ENCODE measurements at regions not wholly inside any gene's neighbourhood (a gene's known extent, or its start where the extent isn't known, plus 50 kb on each side); places are given as distances from the start of the nearest gene placed in this dataset.
"Not testable (repeated sequence)": the region's sequence is repeated elsewhere in the genome, so short reads cannot be mapped to it uniquely, and the experiment has no call there.

DNA sequence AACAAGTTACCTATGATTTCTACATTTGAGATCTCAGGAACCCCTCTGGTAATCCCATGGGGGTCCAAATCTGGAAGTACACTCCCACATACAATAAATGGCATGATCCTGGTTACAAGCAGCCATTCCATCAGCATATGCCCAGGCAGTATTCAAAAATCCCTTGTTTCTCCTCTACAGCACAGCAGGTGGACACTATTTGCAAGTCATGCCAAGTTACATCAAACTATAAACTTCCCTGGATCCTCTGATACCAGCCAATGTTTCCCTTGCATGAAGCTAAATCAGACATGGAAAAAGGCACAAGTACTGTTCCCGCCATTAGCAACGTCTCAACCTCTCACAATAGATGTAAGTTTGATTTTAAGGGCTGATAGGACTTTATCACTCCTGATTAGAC lies 134.5 kb upstream of the PRSS16 start:
- no peak for DNase-seq

DNA sequence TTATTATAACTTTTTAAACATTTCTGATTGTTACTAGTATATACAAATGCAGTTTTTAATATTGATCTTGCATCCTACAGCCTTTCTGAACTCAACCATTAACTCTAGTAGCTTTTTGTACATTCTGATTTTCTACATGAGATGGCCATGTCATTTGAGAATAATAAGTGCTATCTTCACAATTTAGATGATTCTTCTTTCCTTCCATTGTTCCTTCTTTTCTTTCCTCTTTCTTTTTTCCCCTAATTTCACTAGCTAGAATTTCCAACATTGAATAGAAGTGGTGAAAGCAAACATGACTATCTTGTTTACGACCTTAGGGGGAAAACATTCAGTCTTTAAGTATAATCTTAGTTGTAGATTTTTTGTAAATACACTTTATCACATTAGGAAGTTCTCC lies 128.2 kb upstream of the PRSS16 start:
- DNase-seq = no peak

DNA sequence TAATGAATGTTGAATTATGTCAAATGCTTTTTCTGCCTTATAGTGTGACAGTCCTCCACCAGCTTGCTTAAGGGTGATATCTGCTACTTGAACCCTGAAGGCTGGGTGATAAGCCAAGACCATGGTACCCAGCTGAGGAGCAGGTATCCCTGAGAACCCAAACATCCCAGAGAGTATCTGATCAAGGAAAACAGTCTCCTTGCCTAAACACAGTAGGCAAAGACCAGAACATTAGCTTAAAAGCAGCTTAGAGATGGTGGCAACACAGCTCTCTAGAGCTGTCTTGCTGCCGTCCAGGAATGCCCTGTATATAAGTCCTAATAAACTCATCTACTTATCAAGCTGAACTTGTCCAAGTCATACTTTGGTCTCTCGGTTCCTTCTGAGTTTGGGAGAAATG lies 127.7 kb upstream of the PRSS16 start:
- no peak for DNase-seq

DNA sequence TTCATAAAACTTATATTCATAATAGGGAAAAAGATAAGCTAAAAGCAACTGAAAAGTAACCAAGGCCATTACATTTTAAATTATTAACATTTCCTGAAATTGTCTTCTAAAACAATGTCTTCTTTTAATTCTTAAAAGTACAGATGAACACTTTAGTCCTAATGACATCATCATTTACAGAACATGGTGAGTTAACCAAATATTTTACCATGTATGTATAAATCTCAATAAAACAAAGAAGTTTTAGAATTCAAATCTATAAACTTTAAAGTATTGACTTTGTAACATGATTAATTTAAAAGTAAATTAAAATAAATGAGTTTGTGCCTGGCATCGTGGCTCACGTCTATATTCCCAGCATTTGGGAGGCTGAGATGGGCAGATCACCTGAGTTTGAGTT lies 125.9 kb upstream of the PRSS16 start:
- no peak for DNase-seq

DNA sequence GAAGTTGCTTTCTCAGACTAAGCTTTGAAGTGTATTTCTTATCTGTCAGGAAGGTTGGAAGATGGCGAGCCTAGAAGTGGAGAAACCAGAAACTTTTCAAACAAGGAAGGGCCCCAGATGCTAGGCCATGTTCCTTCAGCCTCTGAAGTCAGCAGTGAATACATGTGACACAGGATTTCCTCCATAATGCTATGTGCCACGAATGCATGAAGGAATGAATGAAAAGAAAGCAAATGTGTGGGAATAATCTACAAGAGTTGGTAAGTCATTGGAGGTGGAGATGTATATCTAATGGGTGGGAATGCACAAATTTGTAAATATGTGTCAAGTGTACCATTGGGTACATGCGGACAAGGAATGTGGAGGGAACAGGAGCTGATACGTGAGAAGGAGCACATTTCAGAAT lies 123.2 kb upstream of the PRSS16 start:
- DNase-seq = no peak

DNA sequence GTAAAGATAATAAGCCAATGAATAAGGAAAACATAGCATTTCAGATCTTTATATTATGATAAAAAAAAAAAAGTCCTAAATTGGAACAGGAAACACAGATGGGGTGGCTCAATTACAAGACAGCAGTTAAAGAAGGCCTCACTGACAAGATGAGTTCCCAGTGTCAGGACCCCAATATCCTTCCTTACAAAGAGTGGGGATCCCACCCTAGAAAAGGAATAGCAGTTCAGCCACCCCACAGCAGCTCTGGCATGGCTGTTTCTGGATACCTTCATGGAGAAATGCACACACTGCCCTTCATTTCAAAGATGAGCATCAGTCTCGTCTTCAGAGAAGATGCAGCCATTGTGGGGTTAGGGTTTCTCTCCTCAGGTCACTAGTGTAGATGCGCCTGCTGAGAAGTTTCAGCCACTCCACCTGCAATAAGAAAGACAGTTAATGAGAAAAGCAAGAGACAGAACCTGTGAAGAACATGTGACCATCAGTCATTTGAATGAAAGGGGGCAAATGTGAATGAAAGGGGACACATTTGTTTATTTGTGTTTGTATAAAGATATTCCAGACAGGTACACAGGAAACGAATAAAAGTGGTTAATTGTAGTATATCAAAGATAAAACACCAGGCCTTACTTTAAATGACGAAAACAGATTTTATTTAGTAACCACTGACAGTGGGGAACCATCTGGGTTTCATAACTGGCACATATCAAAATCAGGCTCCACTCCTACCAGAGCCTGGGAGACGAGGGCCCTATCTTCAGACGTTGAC lies 121.3 kb upstream of the PRSS16 start:
- no peak for DNase-seq

DNA sequence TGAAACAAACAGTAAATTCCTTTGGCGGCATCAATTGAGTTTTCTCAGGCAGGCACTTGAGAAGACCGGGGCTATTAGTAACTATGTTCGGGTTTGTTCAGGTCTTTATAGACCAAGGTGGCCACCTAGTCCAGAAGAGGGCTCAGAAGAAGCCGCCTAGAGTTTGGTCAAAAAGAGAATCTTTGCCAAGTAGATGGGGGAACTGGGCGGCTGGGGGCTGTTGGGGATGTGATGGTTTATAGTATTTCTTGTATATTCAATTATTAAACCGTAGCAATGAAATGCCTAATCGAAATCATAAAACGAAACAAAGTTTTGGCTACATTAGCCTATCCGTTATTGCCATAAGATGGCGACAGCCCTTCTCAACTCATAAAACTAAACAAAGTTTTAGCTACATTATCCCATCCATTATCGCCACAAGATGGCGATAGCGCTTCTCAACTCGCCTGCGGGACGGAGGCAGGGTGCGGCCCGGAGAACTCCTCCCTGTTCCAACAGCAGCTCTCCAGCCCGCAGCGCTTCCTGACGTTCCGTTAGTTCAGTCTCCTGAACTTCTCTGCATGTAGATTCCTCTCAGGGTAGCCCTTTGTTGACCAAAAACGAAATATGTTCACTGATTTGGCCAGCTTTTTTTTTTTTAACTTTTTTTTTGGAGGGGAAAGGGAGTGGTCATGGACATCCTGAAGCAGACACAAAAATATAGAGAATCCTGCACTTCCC lies 120.5 kb upstream of the PRSS16 start:
- DNase-seq = no peak

DNA sequence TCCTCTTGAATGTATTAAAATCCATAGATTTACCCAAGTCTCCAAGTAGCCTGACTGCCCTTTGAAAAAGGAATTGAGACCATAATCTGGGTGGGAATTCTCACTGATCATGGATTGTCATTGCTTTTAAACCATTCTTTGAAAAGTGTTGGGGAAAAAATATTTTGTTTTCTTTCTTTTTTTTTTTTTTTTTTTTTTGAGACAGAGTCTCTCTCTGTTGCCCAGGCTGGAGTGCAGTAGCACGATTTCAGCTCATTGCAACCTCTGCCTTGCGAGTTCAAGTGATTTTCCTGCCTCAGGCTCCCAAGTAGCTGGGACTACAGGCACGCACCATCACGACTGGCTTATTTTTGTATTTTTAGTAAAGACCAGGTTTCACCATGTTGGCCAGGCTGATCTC lies 119.6 kb upstream of the PRSS16 start:
- not testable (repeated sequence) for DNase-seq

DNA sequence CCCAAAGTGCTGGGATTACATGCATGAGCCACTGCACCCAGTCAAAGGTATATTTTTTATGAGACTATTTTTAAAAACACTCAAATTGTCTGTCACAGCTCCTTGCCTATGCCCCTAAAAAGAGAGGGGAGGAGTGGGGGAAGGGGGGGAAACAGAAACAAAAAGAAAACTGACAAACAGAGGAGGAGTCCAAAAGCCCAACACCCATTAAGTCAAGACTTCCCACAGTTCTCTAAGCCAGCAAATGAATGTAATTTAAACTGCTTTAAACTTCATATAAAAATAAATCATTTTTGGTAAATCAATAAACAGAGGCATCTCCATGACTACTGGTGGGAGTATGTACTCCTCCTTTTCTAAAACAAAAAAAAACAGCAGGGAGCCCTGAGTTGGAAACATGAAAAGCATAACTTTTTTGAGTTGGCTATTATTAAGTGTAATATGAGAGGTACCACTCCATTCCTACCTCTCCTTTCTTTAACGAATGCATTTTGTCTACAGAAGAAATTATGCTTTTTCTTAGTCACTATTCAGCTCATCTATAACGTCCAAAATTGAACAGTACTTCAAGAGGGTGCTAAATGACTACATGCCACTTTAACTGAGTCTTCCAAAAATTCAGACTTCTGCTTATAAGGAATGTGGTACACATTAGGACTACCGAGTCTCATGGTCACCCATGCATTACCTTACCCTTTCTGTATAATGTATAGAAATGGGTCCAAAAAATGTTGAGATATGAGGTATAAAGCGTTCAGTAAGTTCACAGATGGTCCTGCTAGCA lies 119.0 kb upstream of the PRSS16 start:
- DNase-seq = no peak

DNA sequence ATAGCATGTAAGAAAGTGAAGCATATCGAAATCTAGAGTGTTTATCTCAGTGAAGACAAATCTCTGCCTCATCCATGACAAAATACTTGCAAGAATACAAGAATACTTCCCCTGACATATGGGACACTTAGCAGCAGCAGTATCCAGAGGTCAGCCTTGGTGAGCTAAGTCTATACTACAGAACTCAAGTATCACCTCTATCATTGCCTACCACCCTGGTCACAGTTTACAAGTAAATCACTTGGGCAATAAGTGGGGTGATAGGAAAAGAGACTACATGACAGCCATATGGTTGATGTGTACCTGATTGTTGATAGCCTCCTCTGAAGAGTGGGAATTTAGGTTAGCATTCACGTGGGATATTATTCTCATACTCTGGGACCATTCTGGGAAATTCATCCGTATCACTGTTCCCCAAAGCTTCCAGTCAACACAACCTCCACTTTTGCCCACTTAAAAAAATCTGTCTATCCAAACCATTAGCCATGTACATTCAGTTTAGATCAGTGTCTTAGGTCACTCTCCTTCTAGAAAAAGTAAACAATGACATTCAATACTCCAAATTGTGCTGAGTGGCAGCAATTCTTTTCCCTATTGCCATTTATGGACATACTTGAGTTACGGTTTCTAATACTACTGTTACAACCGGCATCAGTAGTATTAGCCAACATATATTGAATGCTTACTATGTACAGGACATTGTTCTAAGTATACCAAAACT lies 118.2 kb upstream of the PRSS16 start:
- DNase-seq = no peak

DNA sequence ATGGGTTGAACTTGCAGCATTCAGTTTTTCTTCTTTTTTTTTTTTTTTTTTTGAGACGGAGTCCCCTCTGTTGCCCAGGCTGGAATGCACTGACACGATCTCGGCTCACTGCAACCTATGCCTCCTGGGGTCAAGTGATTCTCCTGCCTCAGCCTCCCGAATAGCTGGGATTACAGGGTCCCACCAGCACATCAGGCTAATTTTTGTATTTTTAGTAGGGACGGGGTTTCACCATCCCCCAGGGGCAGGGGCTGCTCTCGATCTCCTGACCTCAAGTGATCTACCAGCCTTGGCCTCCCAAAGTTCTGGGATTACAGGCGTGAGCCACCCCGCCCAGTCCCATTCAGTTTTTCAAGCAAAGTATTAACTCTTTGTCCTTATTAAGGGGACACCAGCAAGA lies 117.6 kb upstream of the PRSS16 start:
- DNase-seq = no peak

DNA sequence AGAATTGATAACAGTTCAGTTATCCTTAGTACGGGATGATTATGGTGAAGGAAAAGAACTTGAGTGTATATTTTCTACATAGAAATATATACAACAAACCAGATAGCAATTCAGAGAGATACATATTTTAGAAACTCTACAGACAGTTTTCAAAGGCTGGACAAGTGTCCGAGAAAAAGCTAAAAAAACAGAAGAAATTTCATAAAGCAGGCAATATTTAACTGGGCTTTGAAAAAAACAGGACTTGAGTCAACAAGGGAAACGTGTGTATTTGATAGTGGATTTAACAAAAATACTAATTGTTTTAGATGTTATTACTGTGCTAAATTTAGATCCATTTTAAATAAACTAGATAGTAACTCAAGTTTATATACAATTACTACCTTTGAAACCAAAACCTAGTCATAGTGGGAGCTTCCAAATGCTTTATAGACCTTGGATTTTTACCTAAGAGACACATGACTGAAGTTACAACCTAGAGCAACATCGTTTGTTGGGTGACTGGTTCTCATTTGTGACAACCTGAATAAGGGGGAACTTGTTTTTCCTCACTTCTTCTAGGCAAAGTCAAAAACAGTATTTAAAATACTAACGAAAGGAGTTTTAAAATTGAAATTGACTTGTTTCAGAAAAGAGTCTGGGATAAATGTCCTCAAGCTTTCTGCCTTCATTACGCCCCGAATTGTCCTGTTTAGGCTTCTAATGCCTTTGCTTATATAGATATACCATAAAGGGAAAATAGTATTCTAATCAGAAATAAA lies 116.7 kb upstream of the PRSS16 start:
- DNase-seq = no peak

DNA sequence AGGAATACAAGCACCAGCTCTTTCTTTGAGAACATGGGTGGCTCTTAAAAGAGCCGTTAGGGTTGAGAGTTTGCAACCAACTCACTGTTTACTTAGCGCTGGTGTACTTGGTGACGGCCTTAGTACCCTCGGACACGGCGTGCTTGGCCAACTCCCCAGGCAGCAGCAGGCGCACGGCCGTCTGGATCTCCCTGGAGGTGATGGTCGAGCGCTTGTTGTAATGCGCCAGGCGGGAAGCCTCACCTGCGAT lies 115.3 kb upstream of the PRSS16 start:
- not testable (repeated sequence) for DNase-seq

DNA sequence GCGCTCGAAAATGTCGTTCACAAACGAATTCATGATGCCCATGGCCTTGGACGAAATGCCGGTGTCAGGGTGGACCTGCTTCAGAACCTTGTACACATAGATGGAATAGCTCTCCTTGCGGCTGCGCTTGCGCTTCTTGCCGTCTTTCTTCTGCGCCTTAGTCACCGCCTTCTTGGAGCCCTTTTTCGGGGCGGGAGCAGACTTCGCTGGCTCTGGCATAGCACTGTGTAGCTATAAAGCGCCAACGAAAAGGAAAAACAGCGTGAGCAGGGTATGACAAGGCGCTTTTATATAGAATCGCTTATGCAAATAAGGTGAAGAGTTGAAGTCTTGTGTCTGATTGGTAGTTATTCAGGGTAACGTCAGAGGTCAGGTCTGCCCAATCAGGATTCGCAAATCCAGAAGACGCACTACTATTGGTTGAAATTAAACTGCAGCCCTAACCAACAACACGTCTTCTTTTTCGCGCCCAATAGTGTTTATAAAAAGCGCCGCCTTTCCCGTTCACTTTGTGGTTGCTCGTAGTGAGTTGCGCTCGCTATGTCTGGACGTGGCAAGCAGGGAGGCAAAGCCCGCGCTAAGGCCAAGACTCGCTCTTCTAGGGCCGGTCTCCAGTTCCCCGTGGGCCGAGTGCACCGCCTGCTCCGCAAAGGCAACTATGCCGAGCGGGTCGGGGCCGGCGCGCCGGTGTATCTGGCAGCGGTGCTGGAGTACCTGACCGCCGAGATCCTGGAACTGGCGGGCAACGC lies 114.8 kb upstream of the PRSS16 start:
- peak; percentile 95 for DNase-seq

DNA sequence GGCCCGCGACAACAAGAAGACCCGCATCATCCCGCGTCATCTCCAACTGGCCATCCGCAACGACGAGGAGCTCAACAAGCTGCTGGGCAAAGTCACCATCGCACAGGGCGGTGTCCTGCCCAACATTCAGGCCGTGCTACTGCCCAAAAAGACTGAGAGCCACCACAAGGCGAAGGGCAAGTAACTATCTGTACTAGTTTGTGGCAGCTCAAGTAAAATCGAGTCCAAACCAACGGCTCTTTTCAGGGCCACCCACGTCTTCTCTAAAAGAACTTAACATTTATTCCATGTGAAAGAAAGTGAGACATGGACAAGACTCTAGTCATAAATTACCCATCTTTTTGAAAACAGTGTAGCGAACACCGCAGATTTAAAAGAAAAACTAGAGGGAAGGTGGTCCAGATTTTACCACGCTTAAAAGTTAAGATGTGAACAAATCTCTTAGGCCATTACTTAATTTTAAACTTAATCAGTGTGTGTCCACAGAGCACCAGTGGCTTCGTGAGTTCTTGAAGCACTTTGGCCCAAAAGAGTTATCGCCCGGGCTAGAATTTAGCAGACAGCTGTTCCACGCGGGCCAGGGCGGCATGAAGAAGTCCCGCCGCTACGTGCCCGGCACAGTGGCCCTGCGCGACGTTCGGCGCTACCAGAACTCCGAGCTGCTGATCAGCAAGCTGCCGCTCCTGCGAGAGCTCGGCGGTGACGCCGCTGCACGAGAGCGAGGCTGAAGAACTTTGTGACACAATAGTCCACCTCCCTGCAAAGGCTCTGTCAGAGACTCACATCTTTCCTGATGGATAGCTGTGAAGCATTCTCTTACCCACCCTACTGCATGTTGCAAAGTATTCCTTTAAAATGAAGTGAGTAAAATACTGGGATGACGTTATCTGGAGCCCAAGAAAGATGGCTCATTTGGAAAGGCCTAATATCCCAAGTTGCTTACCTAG lies 113.9 kb upstream of the PRSS16 start:
- DNase-seq = no peak

DNA sequence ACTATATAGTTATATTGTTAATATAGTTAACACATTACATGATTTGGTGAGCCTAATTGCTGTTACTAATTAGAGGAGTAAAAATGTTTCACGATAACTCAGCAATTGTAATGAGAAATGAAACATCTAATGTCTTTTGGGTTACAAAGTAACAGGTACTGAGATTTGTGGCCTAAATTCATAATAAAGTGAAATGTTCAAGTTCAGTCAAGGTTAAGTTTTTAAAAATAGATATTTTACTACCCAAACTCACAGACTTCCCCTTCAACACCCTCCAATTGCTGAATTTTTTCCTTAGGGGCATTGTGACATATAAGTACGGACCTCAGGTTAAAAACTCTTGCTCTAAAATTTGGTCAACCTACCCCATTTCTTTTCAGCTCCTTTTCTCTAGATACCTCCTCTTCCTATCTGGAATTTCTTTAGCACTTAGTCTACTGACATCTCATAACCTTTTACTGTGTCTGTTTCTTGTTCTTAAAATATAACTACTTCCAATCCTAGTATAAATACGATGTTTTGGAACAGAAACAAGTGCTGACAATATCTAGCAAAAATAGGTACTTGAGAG lies 112.3 kb upstream of the PRSS16 start:
- DNase-seq = no peak

DNA sequence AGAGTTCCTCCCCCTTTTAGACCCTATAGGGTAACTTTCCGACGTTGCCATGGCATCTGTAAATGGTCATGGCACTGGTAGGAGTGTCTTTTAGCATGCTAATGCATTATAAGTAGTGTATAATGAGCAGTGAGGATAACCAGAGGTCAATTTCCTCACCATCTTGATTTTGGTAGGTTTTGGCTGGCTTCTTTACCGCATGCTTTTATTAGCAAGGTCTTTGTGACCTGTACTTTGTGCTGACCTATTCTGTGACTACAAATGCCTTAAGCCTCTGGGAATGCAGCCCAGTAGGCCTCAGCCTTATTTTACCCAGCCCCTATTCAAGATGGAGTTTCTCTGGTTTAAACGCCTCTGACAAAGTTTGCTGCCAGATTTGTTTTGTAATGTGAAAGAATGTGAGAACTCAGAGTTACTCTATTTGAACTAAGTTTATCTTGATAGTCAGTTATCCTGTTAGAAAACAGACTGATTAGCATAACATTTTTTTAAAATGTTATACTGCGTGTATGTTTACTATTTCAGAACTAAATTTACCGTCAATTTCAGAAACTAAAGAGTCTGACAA lies 111.3 kb upstream of the PRSS16 start:
- no peak for DNase-seq

DNA sequence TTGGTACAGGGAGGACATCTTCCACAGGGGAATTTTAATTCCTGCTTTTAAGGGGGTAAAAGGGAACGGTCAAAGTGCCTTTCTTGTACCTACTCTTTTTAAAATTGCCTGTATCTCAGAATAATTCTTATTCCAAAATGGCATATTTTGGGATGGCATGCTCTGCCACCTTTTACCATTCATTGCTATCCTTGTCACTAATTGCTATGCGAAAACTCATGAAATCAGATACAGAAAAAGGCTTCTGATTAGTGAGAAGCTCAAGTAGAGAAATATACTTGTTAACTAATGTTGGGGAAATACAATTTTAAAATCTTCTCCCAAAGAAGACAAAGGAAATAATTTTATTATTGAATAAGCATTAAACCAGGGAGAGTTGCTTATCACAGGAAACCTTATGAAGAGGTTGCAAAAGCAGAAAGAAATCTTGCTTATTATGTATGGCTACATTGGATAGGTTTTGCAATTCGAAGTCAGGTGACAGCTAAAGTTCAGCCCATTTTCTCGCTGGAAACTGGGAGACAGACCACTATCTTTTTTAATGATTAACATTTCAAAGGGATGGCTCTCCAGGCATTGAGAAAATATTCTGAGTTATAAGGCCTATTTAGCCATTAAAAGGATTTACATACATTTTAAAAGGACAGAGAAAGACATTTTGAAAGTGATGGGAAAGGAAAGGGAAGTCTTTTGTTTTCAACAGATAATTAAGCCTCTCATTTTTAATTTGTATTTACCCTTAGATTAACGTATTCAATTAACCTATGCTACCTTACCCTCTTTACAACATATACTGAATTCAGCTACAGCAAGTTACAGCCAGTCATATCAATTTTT lies 110.3 kb upstream of the PRSS16 start:
- no peak for DNase-seq

DNA sequence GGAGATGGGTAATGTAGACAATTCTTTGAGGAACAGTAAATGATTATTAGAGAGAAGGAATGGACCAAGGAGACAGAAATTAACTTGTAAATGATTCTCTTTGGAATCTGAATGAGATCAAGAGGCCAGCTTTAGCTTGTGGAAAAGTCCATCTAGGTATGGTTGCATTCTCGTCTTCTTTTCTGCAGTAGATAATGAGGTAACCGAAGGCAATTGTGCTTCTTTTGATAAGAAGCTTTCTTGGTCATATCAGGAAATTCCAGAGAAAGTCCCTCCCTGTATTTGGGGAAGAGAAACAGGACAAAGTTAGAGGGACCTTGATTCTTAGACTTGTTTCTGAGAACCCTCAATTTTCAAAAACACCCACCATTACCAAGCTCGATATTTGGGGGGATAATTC lies 109.1 kb upstream of the PRSS16 start:
- no peak for DNase-seq
